HG03025 (cell line): ENCODE measurements at regions not wholly inside any gene's neighbourhood (a gene's known extent, or its start where the extent isn't known, plus 50 kb on each side); places are given as distances from the start of the nearest gene placed in this dataset.
"Not testable (repeated sequence)": the region's sequence is repeated elsewhere in the genome, so short reads cannot be mapped to it uniquely, and the experiment has no call there.

Experiments
- ATAC-seq: cut with Tn5 transposase; IDR thresholded peaks from one replicate; pipeline ENCODE4 v1.9.1; 2021; ENCODE audit warnings: mild to moderate bottlenecking, moderate library complexity; ENCODE audit not compliant: unreplicated experiment, low FRiP score

- ATAC-seq: no peak
These were observed 1502.2 kb downstream of the GRIK2 start for GRCh38 chr6:102895683-102896082.

- ATAC-seq: no peak
These were observed 1491.7 kb downstream of the GRIK2 start for GRCh38 chr6:102885165-102885564.

- ATAC-seq: no peak
These were observed 1459.9 kb downstream of the GRIK2 start for GRCh38 chr6:102853249-102853955.

GRCh38 chr6:102848796-102849195 lies 1455.3 kb downstream of the GRIK2 start:
- ATAC-seq: no peak

- ATAC-seq: no peak
These were observed 1454.7 kb downstream of the GRIK2 start for GRCh38 chr6:102848210-102848609.

GRCh38 chr6:102841060-102841459 lies 1447.6 kb downstream of the GRIK2 start:
- ATAC-seq: no peak

- no peak for ATAC-seq
These were observed 1438.5 kb downstream of the GRIK2 start for GRCh38 chr6:102832021-102832420.

GRCh38 chr6:102820098-102820497 lies 1426.6 kb downstream of the GRIK2 start:
- no peak for ATAC-seq

GRCh38 chr6:102815207-102815606 lies 1421.7 kb downstream of the GRIK2 start:
- no peak for ATAC-seq

GRCh38 chr6:102813489-102814275 lies 1420.2 kb downstream of the GRIK2 start:
- ATAC-seq: no peak

- ATAC-seq: no peak
These were observed 1418.7 kb downstream of the GRIK2 start for GRCh38 chr6:102812242-102812641.

GRCh38 chr6:102808944-102809505 lies 1415.5 kb downstream of the GRIK2 start:
- not testable (repeated sequence) for ATAC-seq

GRCh38 chr6:102799051-102799450 lies 1405.5 kb downstream of the GRIK2 start:
- ATAC-seq: no peak

GRCh38 chr6:102798636-102799035 lies 1405.1 kb downstream of the GRIK2 start:
- no peak for ATAC-seq

GRCh38 chr6:102793752-102794151 lies 1400.2 kb downstream of the GRIK2 start:
- no peak for ATAC-seq

GRCh38 chr6:102774326-102774725 lies 1380.8 kb downstream of the GRIK2 start:
- no peak for ATAC-seq

GRCh38 chr6:102773636-102774035 lies 1380.1 kb downstream of the GRIK2 start:
- no peak for ATAC-seq

- no peak for ATAC-seq
These were observed 1373.5 kb downstream of the GRIK2 start for GRCh38 chr6:102766963-102767362.

GRCh38 chr6:102764317-102764716 lies 1370.8 kb downstream of the GRIK2 start:
- ATAC-seq: no peak

GRCh38 chr6:102763891-102764290 lies 1370.4 kb downstream of the GRIK2 start:
- ATAC-seq: no peak

- no peak for ATAC-seq
These were observed 1368.4 kb downstream of the GRIK2 start for GRCh38 chr6:102761872-102762271.

- no peak for ATAC-seq
These were observed 1365.9 kb downstream of the GRIK2 start for GRCh38 chr6:102759415-102759814.
